NCI-H510A (cell line): ENCODE measurements at regions not wholly inside any gene's neighbourhood (a gene's known extent, or its start where the extent isn't known, plus 50 kb on each side); places are given as distances from the start of the nearest gene placed in this dataset.

Source experiments
- DNase-seq: peaks from one replicate; lab custom pipeline; 2025; lab: John Stamatoyannopoulos, UW

GRCh38 chr1:207971331-207972219, 60.6 kb upstream of the CD34 start:
- no peak for DNase-seq

- DNase-seq = no peak
These were observed 59.7 kb upstream of the CD34 start for GRCh38 chr1:207970329-207971233.

GRCh38 chr1:207969528-207969927, 58.6 kb upstream of the CD34 start:
- DNase-seq = no peak

- no peak for DNase-seq
These were observed 57.6 kb upstream of the CD34 start for GRCh38 chr1:207968521-207969009.

- DNase-seq = no peak
These were observed 56.8 kb upstream of the CD34 start for GRCh38 chr1:207967703-207968102.

- no peak for DNase-seq
These were observed 55.6 kb upstream of the CD34 start for GRCh38 chr1:207966521-207966920.

GRCh38 chr1:207965392-207966387, 54.8 kb upstream of the CD34 start:
- DNase-seq = no peak

GRCh38 chr1:207964195-207964966, 53.5 kb upstream of the CD34 start:
- DNase-seq = no peak

GRCh38 chr1:207963427-207964194, 52.7 kb upstream of the CD34 start:
- peak; percentile 72 for DNase-seq

GRCh38 chr1:207962716-207963426, 51.9 kb upstream of the CD34 start:
- DNase-seq = peak; percentile 3
